ENCODE measurements at regions not wholly inside any gene's neighbourhood (a gene's known extent, or its start where the extent isn't known, plus 50 kb on each side); places are given as distances from the start of the nearest gene placed in this dataset.

GRCh38 chr7:84412161-84412969, 217.8 kb upstream of the SEMA3A start:
- Histone ChIP-seq H3K27ac (no peak overlapping the region), H3K36me3 (no peaks in the 10 kb centered on the region), H3K27me3 (no peaks in the 10 kb centered on the region), H3K4me1 (no peaks in the 10 kb centered on the region), H3K9me3 (no peaks in the 10 kb centered on the region), H3K4me3 (no peak overlapping the region)
- WGBS, 2 donors = 55 to 66% methylated on average over 2 of the region's 2 CpGs
- intact Hi-C loops (cut with DNase I) = no loop called here
- no peak for TF ChIP-seq POLR2A (IDR thresholded peaks at IDR 0.05)
- TF ChIP-seq, protein P1, sequence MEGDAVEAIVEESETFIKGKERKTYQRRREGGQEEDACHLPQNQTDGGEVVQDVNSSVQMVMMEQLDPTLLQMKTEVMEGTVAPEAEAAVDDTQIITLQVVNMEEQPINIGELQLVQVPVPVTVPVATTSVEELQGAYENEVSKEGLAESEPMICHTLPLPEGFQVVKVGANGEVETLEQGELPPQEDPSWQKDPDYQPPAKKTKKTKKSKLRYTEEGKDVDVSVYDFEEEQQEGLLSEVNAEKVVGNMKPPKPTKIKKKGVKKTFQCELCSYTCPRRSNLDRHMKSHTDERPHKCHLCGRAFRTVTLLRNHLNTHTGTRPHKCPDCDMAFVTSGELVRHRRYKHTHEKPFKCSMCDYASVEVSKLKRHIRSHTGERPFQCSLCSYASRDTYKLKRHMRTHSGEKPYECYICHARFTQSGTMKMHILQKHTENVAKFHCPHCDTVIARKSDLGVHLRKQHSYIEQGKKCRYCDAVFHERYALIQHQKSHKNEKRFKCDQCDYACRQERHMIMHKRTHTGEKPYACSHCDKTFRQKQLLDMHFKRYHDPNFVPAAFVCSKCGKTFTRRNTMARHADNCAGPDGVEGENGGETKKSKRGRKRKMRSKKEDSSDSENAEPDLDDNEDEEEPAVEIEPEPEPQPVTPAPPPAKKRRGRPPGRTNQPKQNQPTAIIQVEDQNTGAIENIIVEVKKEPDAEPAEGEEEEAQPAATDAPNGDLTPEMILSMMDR (IDR thresholded peaks at IDR 0.05) = no peak
- no peak for TF ChIP-seq POLR2AphosphoS5 (IDR thresholded peaks at IDR 0.05)
- TF ChIP-seq EP300 (IDR thresholded peaks at IDR 0.05) = no peak
- DNase-seq = no peak

DNA sequence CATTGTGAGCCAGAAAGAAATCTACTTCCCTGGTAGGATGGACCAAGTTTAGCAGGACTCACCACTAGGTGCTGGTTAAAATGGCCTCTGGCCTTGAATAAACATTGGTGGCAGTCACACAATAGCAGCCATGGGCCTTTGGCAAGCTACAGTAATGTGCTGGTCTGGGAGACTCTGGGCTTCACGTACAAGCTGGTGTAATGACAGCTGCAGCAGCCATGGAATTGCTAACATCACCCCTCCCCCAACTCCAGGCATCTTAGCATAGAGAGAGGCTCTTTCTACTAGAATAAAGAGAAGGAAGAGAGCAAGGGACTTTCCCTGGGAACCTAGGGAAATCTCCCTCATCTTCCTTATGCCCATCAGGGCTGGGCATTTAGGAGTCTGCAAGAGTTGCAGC, 205.1 kb upstream of the SEMA3A start:
- no peak overlapping the region for H3K4me3 ChIP-seq
- WGBS, 2 donors = 61 to 70% methylated on average over 1 of the region's 1 CpG
- no peaks in the 10 kb centered on the region for H3K4me1 ChIP-seq
- DNase-seq = no peak
- intact Hi-C loops (cut with DNase I) = no loop called here
- H3K36me3 ChIP-seq = no peaks in the 10 kb centered on the region
- TF ChIP-seq EP300 (IDR thresholded peaks at IDR 0.05) (no peak), POLR2A (IDR thresholded peaks at IDR 0.05) (no peak), POLR2AphosphoS5 (IDR thresholded peaks at IDR 0.05) (no peak)
- TF ChIP-seq, protein P1 (IDR thresholded peaks at IDR 0.05) = no peak
- no peaks in the 10 kb centered on the region for H3K9me3 ChIP-seq
- no peak overlapping the region for H3K27ac ChIP-seq
- H3K27me3 ChIP-seq = no peaks in the 10 kb centered on the region

GRCh38 chr7:84394219-84394618, 199.6 kb upstream of the SEMA3A start:
- TF ChIP-seq, protein P1 (IDR thresholded peaks at IDR 0.05) = no peak
- TF ChIP-seq POLR2AphosphoS5 (IDR thresholded peaks at IDR 0.05) (no peak), POLR2A (IDR thresholded peaks at IDR 0.05) (no peak), EP300 (IDR thresholded peaks at IDR 0.05) (no peak)
- H3K27me3 ChIP-seq = no peaks in the 10 kb centered on the region

GRCh38 chr7:84393786-84394185, 199.2 kb upstream of the SEMA3A start:
- intact Hi-C loops (cut with DNase I) = no loop called here
- no peaks in the 10 kb centered on the region for H3K4me1 ChIP-seq
- H3K27ac ChIP-seq = no peak overlapping the region
- DNase-seq = no peak
- no peaks in the 10 kb centered on the region for H3K36me3 ChIP-seq
- no peak overlapping the region for H3K4me3 ChIP-seq
- no peaks in the 10 kb centered on the region for H3K27me3 ChIP-seq
- TF ChIP-seq, protein P1 (IDR thresholded peaks at IDR 0.05) = no peak
- TF ChIP-seq EP300 (IDR thresholded peaks at IDR 0.05) (no peak), POLR2A (IDR thresholded peaks at IDR 0.05) (no peak)
- peaks cover 0 to 2% (median 0%) of the 10 kb centered on the region in 4 donors for H3K9me3 ChIP-seq

More at GRCh38 chr7:84394219-84394618, 199.6 kb upstream of the SEMA3A start:
- H3K9me3 ChIP-seq = peaks cover 0 to 2% (median 0%) of the 10 kb centered on the region in 4 donors
- no peak overlapping the region for H3K27ac ChIP-seq
- DNase-seq = no peak
- intact Hi-C loops (cut with DNase I) = no loop called here
- H3K36me3 ChIP-seq = no peaks in the 10 kb centered on the region
- H3K4me1 ChIP-seq = no peaks in the 10 kb centered on the region
- no peak overlapping the region for H3K4me3 ChIP-seq

- Histone ChIP-seq H3K27ac (no peak overlapping the region), H3K4me1 (no peaks in the 10 kb centered on the region), H3K4me3 (no peak overlapping the region), H3K9me3 (peaks cover 0 to 2% (median 0%) of the 10 kb centered on the region in 4 donors), H3K27me3 (no peaks in the 10 kb centered on the region), H3K36me3 (no peaks in the 10 kb centered on the region)
- intact Hi-C loops (cut with DNase I) = no loop called here
- WGBS, 2 donors = 65 to 73% methylated on average over 3 of the region's 3 CpGs
- DNase-seq = no peak
- TF ChIP-seq POLR2AphosphoS5 (IDR thresholded peaks at IDR 0.05) (no peak), POLR2A (IDR thresholded peaks at IDR 0.05) (no peak), EP300 (IDR thresholded peaks at IDR 0.05) (no peak)
- TF ChIP-seq, protein P1 (IDR thresholded peaks at IDR 0.05) = no peak
These were observed 196.3 kb upstream of the SEMA3A start for GRCh38 chr7:84390845-84391244.
